Sigmoid colon (tissue), 4 donors: ENCODE measurements at regions not wholly inside any gene's neighbourhood (a gene's known extent, or its start where the extent isn't known, plus 50 kb on each side); places are given as distances from the start of the nearest gene placed in this dataset.

ENCODE experiments used
- POLR2A ChIP-seq, 2 donors: fragments of 450-650 bp; IDR thresholded peaks; one replicate each; pipeline ENCODE4 v1.6.1; 2016; ENCODE audit warnings: antibody characterized with exemption in 2 of 2, mild to moderate bottlenecking in 2 of 2, moderate library complexity in 2 of 2
- POLR2AphosphoS5 ChIP-seq, 4 donors: sonication (generic); formaldehyde crosslinking; IDR thresholded peaks; one replicate each; pipeline ENCODE4 v1.6.1; 2017; ENCODE audit warnings: antibody characterized with exemption in 4 of 4
- TF ChIP-seq, protein P1 (sequence below), 4 experiments: fragments of 450-650 bp in 3 of 4; fragments of 200-600 bp in 1 of 4; IDR thresholded peaks; one replicate each; pipeline ENCODE4 v1.5.1; 2016 to 2019; ENCODE audit warnings: antibody characterized with exemption in 4 of 4, mild to moderate bottlenecking in 3 of 4, moderate library complexity in 2 of 4

DNA sequence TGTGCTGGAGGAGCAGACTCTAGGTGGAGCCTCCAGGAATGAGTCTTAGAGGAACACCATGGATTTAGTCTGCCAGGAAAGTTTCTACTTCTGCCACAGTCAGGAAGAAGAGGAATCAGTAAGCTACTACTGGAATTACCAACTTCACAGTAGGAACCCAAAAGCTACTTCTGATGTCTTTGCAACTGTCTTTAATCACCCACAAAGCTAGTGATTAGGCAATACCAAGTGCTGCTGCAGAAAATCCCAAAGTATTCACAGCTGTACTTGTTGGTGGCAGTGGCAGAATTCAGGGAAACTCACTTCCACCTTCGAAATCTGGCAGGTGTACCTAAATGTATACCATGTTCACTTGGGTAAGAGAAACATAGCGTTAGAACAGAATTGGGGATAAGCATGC lies 264.5 kb upstream of the SORL1-AS1 start:
- no peak for TF ChIP-seq POLR2A (IDR thresholded peaks at IDR 0.05)
- no peak for TF ChIP-seq POLR2AphosphoS5 (IDR thresholded peaks at IDR 0.05)
- TF ChIP-seq, protein P1, sequence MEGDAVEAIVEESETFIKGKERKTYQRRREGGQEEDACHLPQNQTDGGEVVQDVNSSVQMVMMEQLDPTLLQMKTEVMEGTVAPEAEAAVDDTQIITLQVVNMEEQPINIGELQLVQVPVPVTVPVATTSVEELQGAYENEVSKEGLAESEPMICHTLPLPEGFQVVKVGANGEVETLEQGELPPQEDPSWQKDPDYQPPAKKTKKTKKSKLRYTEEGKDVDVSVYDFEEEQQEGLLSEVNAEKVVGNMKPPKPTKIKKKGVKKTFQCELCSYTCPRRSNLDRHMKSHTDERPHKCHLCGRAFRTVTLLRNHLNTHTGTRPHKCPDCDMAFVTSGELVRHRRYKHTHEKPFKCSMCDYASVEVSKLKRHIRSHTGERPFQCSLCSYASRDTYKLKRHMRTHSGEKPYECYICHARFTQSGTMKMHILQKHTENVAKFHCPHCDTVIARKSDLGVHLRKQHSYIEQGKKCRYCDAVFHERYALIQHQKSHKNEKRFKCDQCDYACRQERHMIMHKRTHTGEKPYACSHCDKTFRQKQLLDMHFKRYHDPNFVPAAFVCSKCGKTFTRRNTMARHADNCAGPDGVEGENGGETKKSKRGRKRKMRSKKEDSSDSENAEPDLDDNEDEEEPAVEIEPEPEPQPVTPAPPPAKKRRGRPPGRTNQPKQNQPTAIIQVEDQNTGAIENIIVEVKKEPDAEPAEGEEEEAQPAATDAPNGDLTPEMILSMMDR (IDR thresholded peaks at IDR 0.05): no peak
